NCI-H69 (cell line): ENCODE measurements at regions not wholly inside any gene's neighbourhood (a gene's known extent, or its start where the extent isn't known, plus 50 kb on each side); places are given as distances from the start of the nearest gene placed in this dataset.
A peak's percentile ranks its signal among the peaks of the same experiment; 100 is the strongest.
"Not testable (repeated sequence)": the region's sequence is repeated elsewhere in the genome, so short reads cannot be mapped to it uniquely, and the experiment has no call there.

ENCODE experiments used
- DNase-seq: peaks from one replicate; lab custom pipeline; 2025; lab: John Stamatoyannopoulos, UW

GRCh38 chr9:15372455-15372854, 50.2 kb upstream of the SNAPC3 start:
- no peak for DNase-seq

DNA sequence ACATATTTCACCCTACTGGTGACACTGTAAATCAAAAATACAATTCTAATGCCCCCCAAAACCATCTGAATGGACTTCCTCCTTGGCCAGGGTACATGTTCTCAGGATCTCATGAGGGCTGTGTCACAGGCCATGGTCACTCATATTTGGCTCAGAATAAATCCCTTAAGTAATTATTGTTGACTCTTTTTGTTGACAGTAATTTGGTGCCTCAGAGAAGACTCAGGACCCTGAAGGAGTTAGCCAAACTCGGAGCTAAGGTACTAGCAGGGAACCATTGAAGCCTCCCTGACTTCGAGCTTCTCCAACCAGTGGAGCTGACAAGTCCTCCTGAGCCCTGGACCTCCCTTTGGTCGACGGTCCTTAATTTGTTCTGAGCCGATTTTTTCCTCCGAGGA, 51.2 kb upstream of the SNAPC3 start:
- DNase-seq: no peak

DNA sequence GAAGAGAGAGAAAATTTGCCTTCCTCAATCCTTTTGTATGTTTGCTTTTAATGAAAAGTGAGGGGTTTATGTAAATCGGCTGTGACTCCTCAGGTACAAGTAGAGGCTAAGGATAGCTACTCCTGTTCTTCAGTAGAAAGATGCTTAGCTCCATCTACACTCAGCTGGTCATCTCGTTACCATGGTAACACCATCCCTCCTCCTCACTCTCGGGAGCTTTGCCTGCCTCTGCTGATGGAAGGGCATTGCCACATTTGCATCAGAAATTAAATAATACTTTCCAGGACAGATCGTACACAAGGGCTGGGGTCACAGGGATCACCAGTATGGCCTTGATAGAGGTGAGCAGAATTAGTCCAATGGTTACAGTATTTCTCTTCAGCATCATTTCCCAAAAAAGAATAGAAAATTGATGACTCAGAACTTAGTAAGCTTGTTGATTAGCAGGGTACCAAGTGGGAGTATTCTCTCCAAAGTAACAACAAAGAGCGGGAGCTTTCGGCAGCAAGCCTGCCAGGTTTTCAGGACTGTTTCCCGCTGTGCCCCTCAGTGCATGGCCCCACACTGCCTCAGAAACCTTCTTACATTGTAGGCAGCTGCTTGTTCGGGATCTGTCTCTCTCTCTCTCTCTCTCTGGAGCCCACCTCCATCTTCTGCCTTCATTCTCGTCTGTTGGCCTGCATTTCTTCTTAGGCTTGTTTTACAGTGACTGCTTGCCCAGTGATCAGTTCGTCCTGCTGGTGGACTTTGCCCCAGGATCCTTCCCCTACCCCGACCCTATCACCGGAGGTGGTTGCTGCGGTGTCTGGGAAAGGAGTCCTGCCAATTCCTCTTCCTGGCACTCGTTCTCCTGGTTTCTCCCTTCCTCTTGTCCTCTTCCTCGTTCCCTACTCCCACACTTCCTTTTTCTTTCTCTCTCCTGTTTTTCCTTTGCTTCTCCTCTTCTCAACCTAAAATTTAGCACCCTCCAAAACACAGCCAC, 51.9 kb upstream of the SNAPC3 start:
- peak; percentile 49 for DNase-seq

DNA sequence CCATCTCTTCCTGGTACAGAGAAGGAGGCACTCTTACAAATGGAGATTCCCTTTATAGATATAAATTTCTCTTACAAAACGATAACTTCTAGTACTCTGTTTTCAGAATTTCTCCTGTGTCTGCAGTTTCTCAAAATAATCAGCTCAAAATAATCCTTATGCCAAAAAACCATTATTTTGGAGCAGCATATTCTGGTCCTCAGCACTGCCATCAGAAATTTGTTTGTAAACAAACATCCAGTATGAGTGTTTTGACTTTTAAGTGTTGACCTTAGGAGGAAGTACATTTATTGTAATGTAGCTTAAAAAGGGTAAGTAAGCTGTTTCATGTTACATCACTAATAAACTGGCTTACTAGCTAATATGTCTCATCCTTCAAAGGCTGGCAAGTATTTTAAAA, 52.8 kb upstream of the SNAPC3 start:
- DNase-seq: no peak

DNA sequence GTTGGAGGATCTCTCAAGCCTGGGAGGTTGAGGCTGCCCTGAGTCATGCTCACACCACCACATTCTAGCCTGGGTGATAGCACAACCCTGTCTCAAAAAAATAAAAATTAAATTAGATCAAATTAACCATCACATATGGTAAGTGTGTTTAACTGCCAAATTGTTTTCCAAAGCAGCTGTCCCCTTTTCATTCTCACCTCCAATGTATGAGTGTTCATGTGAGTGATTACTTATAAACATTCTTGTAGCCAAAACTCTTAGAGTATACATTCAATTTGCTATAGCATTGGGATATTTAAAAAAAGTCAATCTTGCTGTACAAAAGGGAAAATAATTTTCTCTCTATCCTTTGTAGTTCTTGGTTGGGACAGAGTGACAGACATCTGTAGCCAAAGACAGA, 53.4 kb upstream of the SNAPC3 start:
- DNase-seq: no peak

GRCh38 chr9:15364975-15365553, 57.6 kb upstream of the SNAPC3 start:
- DNase-seq: not testable (repeated sequence)

DNA sequence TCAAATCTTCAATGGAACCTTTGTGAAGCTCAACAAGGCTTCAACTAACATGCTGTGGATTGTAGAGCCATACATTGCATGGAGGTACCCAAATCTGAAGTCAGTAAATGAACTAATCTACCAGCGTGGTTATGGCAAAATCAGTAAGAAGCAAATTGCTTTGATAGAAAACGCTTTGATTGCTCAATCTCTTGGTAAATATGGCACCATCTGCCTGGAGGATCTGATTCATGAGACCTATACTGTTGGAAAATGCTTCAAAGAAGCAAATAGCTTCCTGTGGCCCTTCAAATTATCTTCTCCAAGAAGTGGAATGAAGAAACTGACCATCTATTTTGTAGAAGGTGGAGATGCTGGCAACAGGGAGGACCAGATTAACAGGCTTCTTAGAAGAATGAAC, 54.7 kb upstream of the TTC39B start:
- DNase-seq: peak; percentile 22

- DNase-seq: no peak
These were observed 50.1 kb upstream of the TTC39B start for GRCh38 chr9:15357050-15357653.
